ENCODE measurements at regions not wholly inside any gene's neighbourhood (a gene's known extent, or its start where the extent isn't known, plus 50 kb on each side); places are given as distances from the start of the nearest gene placed in this dataset.

GRCh38 chr11:45546366-45546765 lies 119.1 kb downstream of the CHST1 start:
- CTCF ChIA-PET, result no interaction called here
- no peak overlapping the region for H3K27ac ChIP-seq (ENCODE audit: insufficient read depth, low read length)
- no peak overlapping the region for H2AK9ac ChIP-seq (replicated peaks; ENCODE audit: low read depth, low read length, poor library complexity)
- H3K18ac ChIP-seq (ENCODE audit: low read depth, low read length), result no peak overlapping the region
- H3K9me1 ChIP-seq (ENCODE audit: insufficient read depth, low read length), result no peaks in the 10 kb centered on the region
- no peak overlapping the region for H3K14ac ChIP-seq (replicated peaks; ENCODE audit: low read depth, low read length)
- intact Hi-C loops (cut with micrococcal nuclease) (no loop called here), in situ Hi-C loops (cut with MboI; ENCODE audit: low sequenced_read_pairs) (no loop called here), dilution Hi-C loops (cut with HindIII; ENCODE audit: low sequenced_read_pairs, unreplicated experiment) (no loop called here)
- H3K23ac ChIP-seq (ENCODE audit: low read depth, low read length), result no peak overlapping the region
- no peaks in the 10 kb centered on the region for H3K79me1 ChIP-seq (ENCODE audit: low read depth in 1 of 2, low read length in 2 of 2)
- H3K27me3 ChIP-seq (ENCODE audit: control insufficient read depth, insufficient read depth, low read length), result no peaks in the 10 kb centered on the region
- TF ChIP-seq CTCF (conservative IDR thresholded peaks at IDR 0.05; ENCODE audit: low read depth, low read length) (no peak), NFE2L2 (IDR thresholded peaks at IDR 0.05; ENCODE audit: low read depth, low read length) (no peak)
- WGBS, 2 experiments (ENCODE audit: extremely low coverage in 2 of 2, insufficient read length in 1 of 2), result no CpG with 5 or more reads among the region's 3 CpGs
- no peak overlapping the region for H2BK5ac ChIP-seq (ENCODE audit: low read depth, low read length, poor library complexity, severe bottlenecking)
- no peak for DNase-seq
- no peaks in the 10 kb centered on the region for H3K4me1 ChIP-seq (ENCODE audit: control insufficient read depth, insufficient read depth, low read length)
- no peak overlapping the region for H3K9ac ChIP-seq (ENCODE audit: low read depth, low read length)
- no peak overlapping the region for H3K4ac ChIP-seq (ENCODE audit: low read depth, low read length)
- H2AFZ ChIP-seq (replicated peaks; ENCODE audit: low read length, poor library complexity), result no peak overlapping the region
- H4K91ac ChIP-seq (ENCODE audit: insufficient read depth, low read depth, low read length), result no peak overlapping the region
- no peak overlapping the region for H3K4me2 ChIP-seq (ENCODE audit: low read depth, low read length)
- H3K36me3 ChIP-seq (ENCODE audit: control insufficient read depth, insufficient read depth, low read length), result no peaks in the 10 kb centered on the region
- BruUV-seq (replicated peaks), result no TSS peak
- no peak overlapping the region for H4K5ac ChIP-seq (ENCODE audit: low read depth, low read length)
- H2BK20ac ChIP-seq (ENCODE audit: low read depth, low read length), result no peak overlapping the region
- ATAC-seq (ENCODE audit: low read depth), result no peak
- no peak overlapping the region for H2AK5ac ChIP-seq (ENCODE audit: low read depth, low read length)
- H4K20me1 ChIP-seq (ENCODE audit: insufficient read depth, low read length), result no peaks in the 10 kb centered on the region
- no peak overlapping the region for H3K56ac ChIP-seq (ENCODE audit: extremely low read depth, insufficient read depth, low read length)
- POLR2A ChIA-PET (ENCODE audit: unreplicated experiment), result no interaction called here
- no peak overlapping the region for H3K4me3 ChIP-seq (ENCODE audit: insufficient read depth, low read depth, low read length)
- H2BK120ac ChIP-seq (ENCODE audit: low read depth, low read length), result no peak overlapping the region
- no peak overlapping the region for H2BK15ac ChIP-seq (ENCODE audit: low read depth, low read length)
- no peak overlapping the region for H4K8ac ChIP-seq (ENCODE audit: low read depth in 2 of 2, low read length in 2 of 2)
- H3K9me3 ChIP-seq (ENCODE audit: control insufficient read depth, insufficient read depth, low read length), result no peaks in the 10 kb centered on the region

All from IMR-90 (cell line).